GM18517 (cell line): ENCODE measurements at regions not wholly inside any gene's neighbourhood (a gene's known extent, or its start where the extent isn't known, plus 50 kb on each side); places are given as distances from the start of the nearest gene placed in this dataset.
"Not testable (repeated sequence)": the region's sequence is repeated elsewhere in the genome, so short reads cannot be mapped to it uniquely, and the experiment has no call there.

ENCODE experiments used
- ATAC-seq: cut with Tn5 transposase; IDR thresholded peaks from one replicate; pipeline ENCODE4 v1.9.1; 2021; ENCODE audit warnings: mild to moderate bottlenecking, moderate library complexity; ENCODE audit not compliant: unreplicated experiment

- ATAC-seq = no peak
These were observed 170.6 kb upstream of the CCDC196 start for GRCh38 chr14:66315548-66315947.

GRCh38 chr14:66322564-66322963, 163.6 kb upstream of the CCDC196 start:
- no peak for ATAC-seq

- ATAC-seq = no peak
These were observed 155.9 kb upstream of the CCDC196 start for GRCh38 chr14:66330228-66330627.

- no peak for ATAC-seq
These were observed 155.3 kb upstream of the CCDC196 start for GRCh38 chr14:66330916-66331315.

- not testable (repeated sequence) for ATAC-seq
These were observed 152.9 kb upstream of the CCDC196 start for GRCh38 chr14:66333293-66333692.

GRCh38 chr14:66341239-66341638, 144.9 kb upstream of the CCDC196 start:
- ATAC-seq = no peak

- no peak for ATAC-seq
These were observed 140.2 kb upstream of the CCDC196 start for GRCh38 chr14:66345986-66346385.

GRCh38 chr14:66351310-66351709, 134.9 kb upstream of the CCDC196 start:
- no peak for ATAC-seq

GRCh38 chr14:66359500-66359899, 126.7 kb upstream of the CCDC196 start:
- no peak for ATAC-seq

GRCh38 chr14:66360366-66360926, 125.7 kb upstream of the CCDC196 start:
- ATAC-seq = no peak

GRCh38 chr14:66361013-66361412, 125.2 kb upstream of the CCDC196 start:
- no peak for ATAC-seq

GRCh38 chr14:66365388-66365787, 120.8 kb upstream of the CCDC196 start:
- no peak for ATAC-seq

- no peak for ATAC-seq
These were observed 116.9 kb upstream of the CCDC196 start for GRCh38 chr14:66369157-66369697.

GRCh38 chr14:66371776-66372175, 114.4 kb upstream of the CCDC196 start:
- ATAC-seq = no peak

- no peak for ATAC-seq
These were observed 110.9 kb upstream of the CCDC196 start for GRCh38 chr14:66375046-66375964.

- no peak for ATAC-seq
These were observed 108.6 kb upstream of the CCDC196 start for GRCh38 chr14:66377574-66377973.

GRCh38 chr14:66378712-66379505, 107.3 kb upstream of the CCDC196 start:
- no peak for ATAC-seq

GRCh38 chr14:66380143-66380542, 106.0 kb upstream of the CCDC196 start:
- ATAC-seq = no peak

GRCh38 chr14:66381755-66382154, 104.4 kb upstream of the CCDC196 start:
- ATAC-seq = no peak

GRCh38 chr14:66383257-66383656, 102.9 kb upstream of the CCDC196 start:
- no peak for ATAC-seq

GRCh38 chr14:66383771-66384170, 102.4 kb upstream of the CCDC196 start:
- ATAC-seq = no peak
